Spleen (tissue), 11 donors: ENCODE measurements at regions not wholly inside any gene's neighbourhood (a gene's known extent, or its start where the extent isn't known, plus 50 kb on each side); places are given as distances from the start of the nearest gene placed in this dataset.

Source experiments
- DNase-seq: peaks from one replicate; pipeline ENCODE4 v3.0.0-alpha.2; 2020
- H3K27ac ChIP-seq, 8 donors: fragments of 200-600 bp; sonication (generic) in 7 of 8; 1 replicate in 4 of 8; 2 replicates in 4 of 8; pipeline versions ENCODE4 v1.5.0 to v1.8.0; 2016 to 2021; ENCODE audit warnings: inconsistent platforms in 4 of 8, mild to moderate bottlenecking in 4 of 8, moderate library complexity in 1 of 8
- H3K27me3 ChIP-seq, 7 donors: fragments of 200-600 bp; sonication (generic) in 6 of 7; replicated peaks in 1 of 7; 1 replicate in 4 of 7; 2 replicates in 3 of 7; pipeline versions ENCODE4 v1.5.0 to v1.8.0; 2016 to 2021; ENCODE audit warnings: inconsistent platforms in 3 of 7, mild to moderate bottlenecking in 1 of 7
- H3K36me3 ChIP-seq, 6 donors: fragments of 200-600 bp; sonication (generic) in 5 of 6; 1 replicate in 4 of 6; 2 replicates in 2 of 6; pipeline versions ENCODE4 v1.5.0 to v1.8.0; 2016 to 2021; ENCODE audit warnings: inconsistent platforms in 2 of 6
- H3K4me1 ChIP-seq, 6 donors: fragments of 200-600 bp; sonication (generic) in 5 of 6; 1 replicate in 3 of 6; 2 replicates in 3 of 6; pipeline versions ENCODE4 v1.5.0 to v1.8.0; 2016 to 2021; ENCODE audit warnings: inconsistent platforms in 3 of 6
- H3K4me3 ChIP-seq, 8 donors: fragments of 200-600 bp; sonication (generic) in 7 of 8; 1 replicate in 4 of 8; 2 replicates in 4 of 8; pipeline versions ENCODE4 v1.5.0 to v1.8.0; 2016 to 2021; ENCODE audit warnings: inconsistent platforms in 4 of 8, mild to moderate bottlenecking in 4 of 8, moderate library complexity in 2 of 8
- H3K9me3 ChIP-seq, 8 donors: fragments of 200-600 bp; sonication (generic) in 7 of 8; 1 replicate in 4 of 8; 2 replicates in 4 of 8; pipeline versions ENCODE4 v1.5.0 to v1.8.0; 2016 to 2021; ENCODE audit warnings: inconsistent platforms in 4 of 8
- POLR2A ChIP-seq, 3 donors: fragments of 450-650 bp; IDR thresholded peaks; one replicate each; pipeline ENCODE4 v1.5.1; 2017; ENCODE audit warnings: antibody characterized with exemption in 3 of 3, mild to moderate bottlenecking in 1 of 3
- POLR2AphosphoS5 ChIP-seq, 3 donors: sonication (generic); formaldehyde crosslinking; IDR thresholded peaks; one replicate each; pipeline ENCODE4 v1.5.1; 2017; ENCODE audit warnings: antibody characterized with exemption in 3 of 3
- WGBS, 5 donors: extraction: QIAGEN DNeasy Blood & Tissue Kit in 3 of 5; methylation state at CpG; one replicate each; pipeline versions ENCODE4 v1.1.5 to v1.1.7; 2013 to 2018; 5-methylcytosine and 5-hydroxymethylcytosine counted together
- intact Hi-C: fragments of 100-400 bp; cut with DNase I; formaldehyde crosslinking; loops from one replicate; pipeline ENCODE4 v1.15.0; 2023; ENCODE audit warnings: low total_unique reads
- microRNA-seq, 3 donors: library from miRNA; unstranded; fragments of <30 nt; microRNA quantifications; one replicate each; pipeline versions ENCODE4 to v1.1.0, GENCODE V29; 2019 to 2020
- small RNA-seq, 4 donors: library from RNA; depleted of rRNA; stranded (forward); fragments of <200 nt; gene quantifications; one replicate each; pipeline ENCODE3, GENCODE V24; 2016
- TF ChIP-seq, protein P1 (sequence below), 11 experiments: fragments of 200-600 bp in 7 of 11; fragments of 450-650 bp in 4 of 11; sonication (generic) in 4 of 11; IDR thresholded peaks in 8 of 11; conservative IDR thresholded peaks in 3 of 11; 1 replicate in 7 of 11; 2 replicates in 4 of 11; pipeline versions ENCODE4 v1.4.0 to v1.8.0; 2016 to 2021; ENCODE audit warnings: antibody characterized with exemption in 11 of 11, inconsistent platforms in 4 of 11, mild to moderate bottlenecking in 1 of 11
- donor health status: healthy with polysubstance abuse.
- donor health status: DM: no; HTN: no; CAD: no; lungs with moderate emphysema.
- donor health status: DM: no; HTN: no; CAD: no.
- donor health status: Bipolar disorder and iron deficiency.
- donor health status: healthy.
- donor health status: DM: no; HTN: no; CAD: no.
- donor health status: DM: yes; HTN: yes; CAD: no.

DNA sequence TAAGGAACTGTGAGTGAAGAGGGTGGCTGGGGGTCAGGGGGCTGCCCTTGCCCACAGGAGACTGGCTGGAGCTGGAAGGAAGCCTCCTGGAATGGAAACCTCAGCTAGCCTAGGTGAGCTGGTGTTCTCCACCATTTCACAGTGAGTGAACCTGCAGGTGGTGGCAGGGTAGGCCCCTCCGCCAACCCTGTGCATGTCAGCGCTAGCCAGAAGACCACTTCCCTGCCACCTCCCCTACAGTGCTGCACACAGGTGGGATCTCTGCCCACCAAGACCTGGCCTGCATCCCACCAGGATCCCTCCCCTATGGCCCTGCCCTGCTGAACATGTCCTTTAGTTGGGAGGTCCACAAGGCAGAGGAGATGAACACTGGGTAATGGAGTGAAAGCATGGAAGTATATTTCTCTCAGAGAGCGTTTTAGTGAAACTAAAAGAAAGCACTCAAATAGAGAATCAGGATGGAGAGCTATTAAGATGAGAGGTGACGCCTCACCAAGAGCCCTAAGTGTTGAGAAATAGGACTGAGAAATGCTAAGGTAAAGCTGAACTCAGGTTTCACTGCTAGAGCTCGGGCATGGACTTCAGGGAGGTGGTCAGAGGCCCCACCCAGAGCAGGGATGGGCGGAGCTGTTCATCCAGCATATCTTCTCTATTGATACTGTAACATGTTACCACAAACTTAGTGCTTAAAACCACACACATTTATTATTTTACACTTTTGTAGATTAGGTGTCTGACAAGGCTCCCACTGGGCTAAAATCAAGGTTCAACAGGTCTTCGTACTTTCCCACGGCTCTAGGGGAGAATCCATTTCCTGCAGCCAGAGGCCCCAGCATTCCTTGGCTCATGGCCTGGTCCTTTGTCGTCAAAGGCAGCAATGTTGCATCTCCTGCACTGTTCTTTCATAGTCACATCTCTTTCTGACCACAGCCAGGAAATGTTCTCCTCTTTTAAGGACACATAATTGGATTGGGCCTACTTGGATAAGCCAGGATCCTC, 83.2 kb downstream of the DIRAS2 start:
- DNase-seq, result no peak
- Histone ChIP-seq H3K27me3 (no peaks in the 10 kb centered on the region), H3K4me3 (no peak overlapping the region), H3K36me3 (no peaks in the 10 kb centered on the region), H3K9me3 (no peaks in the 10 kb centered on the region), H3K27ac (no peak overlapping the region), H3K4me1 (no peaks in the 10 kb centered on the region)
- intact Hi-C loops, result no loop called here
- WGBS, 5 donors, result 83 to 90% (median 84%) methylated on average over 9 of the region's 9 CpGs
- TF ChIP-seq POLR2AphosphoS5 (IDR thresholded peaks at IDR 0.05), result no peak
- TF ChIP-seq, protein P1, sequence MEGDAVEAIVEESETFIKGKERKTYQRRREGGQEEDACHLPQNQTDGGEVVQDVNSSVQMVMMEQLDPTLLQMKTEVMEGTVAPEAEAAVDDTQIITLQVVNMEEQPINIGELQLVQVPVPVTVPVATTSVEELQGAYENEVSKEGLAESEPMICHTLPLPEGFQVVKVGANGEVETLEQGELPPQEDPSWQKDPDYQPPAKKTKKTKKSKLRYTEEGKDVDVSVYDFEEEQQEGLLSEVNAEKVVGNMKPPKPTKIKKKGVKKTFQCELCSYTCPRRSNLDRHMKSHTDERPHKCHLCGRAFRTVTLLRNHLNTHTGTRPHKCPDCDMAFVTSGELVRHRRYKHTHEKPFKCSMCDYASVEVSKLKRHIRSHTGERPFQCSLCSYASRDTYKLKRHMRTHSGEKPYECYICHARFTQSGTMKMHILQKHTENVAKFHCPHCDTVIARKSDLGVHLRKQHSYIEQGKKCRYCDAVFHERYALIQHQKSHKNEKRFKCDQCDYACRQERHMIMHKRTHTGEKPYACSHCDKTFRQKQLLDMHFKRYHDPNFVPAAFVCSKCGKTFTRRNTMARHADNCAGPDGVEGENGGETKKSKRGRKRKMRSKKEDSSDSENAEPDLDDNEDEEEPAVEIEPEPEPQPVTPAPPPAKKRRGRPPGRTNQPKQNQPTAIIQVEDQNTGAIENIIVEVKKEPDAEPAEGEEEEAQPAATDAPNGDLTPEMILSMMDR (IDR thresholded peaks at IDR 0.05 in 8 of 11, conservative IDR thresholded peaks at IDR 0.05 in 3 of 11), result no peak
- TF ChIP-seq POLR2A (IDR thresholded peaks at IDR 0.05), result no peak

Small RNAs in the stretch of these regions (microRNA-seq; reads per million reads assigned to microRNA genes)
- 0 reads per million in 3 donors for gene MIR4290

Small RNAs in the stretch of these regions (small RNA-seq; reads per million reads assigned to genes)
- 0 reads per million in 4 donors for gene AL161629.2
- gene MIR4290, result 0 reads per million in 4 donors
